Muscle of arm (tissue), 1 donor: ENCODE measurements at regions not wholly inside any gene's neighbourhood (a gene's known extent, or its start where the extent isn't known, plus 50 kb on each side); places are given as distances from the start of the nearest gene placed in this dataset.

Experiments
- DNase-seq: peaks from one replicate; pipeline ENCODE4 v3.0.0-alpha.2; 2013

DNA sequence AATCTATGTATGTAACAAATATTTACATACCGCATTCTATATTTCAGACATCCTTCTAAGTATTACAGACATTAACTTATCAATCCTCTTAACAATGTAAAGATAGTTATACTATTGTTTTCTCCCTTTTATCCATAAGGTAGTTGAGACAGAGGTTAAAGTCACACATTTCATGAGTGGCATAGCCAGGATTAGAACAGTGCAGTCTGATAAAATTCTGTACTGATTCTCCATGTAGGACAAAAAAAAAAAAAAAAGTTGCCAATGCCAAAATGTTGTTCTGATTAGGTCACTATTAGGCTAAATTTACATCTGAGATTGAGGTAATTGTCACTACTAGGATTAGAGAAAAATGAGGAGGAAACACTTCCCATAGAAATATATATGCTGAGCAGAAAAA is 629.2 kb downstream of the OTOL1 start:
- no peak for DNase-seq

DNA sequence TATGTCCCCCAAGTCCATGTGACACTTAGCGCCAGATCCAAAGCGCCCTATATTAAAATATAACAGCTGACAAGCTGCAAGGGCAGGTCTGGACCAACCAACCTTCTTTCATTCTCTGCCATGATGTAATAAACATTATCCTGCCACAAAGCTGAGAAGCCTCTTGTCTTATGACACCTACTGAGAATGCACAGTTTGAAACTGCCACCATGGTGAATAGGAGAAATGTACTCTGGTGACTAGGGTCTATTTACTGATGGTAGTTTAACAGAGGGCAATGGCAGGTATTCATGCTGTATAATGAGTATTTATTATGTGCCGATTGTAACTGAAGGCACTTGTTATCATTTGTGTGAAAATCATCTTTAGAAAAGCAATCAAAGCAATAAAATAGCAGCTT is 634.0 kb downstream of the OTOL1 start:
- DNase-seq: no peak

DNA sequence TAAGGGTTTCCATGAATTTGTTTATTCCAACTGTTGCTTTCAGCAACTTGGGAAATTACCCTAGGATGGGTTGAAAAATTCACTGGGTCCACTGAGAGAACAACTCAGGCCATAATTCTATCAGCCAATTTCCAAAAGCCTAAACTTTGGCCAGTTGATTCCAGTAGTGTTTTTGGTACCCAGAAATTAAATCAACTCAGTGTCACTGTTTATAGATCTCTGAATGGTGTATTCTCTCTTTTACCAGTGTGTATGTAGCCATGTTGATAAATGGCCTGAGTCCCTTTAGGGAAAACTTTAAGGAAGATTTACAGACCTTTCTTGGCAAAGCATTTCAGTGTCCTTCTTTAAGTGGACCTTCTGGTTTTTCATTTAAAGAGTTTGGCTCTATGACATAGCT is 636.4 kb downstream of the OTOL1 start:
- no peak for DNase-seq

DNA sequence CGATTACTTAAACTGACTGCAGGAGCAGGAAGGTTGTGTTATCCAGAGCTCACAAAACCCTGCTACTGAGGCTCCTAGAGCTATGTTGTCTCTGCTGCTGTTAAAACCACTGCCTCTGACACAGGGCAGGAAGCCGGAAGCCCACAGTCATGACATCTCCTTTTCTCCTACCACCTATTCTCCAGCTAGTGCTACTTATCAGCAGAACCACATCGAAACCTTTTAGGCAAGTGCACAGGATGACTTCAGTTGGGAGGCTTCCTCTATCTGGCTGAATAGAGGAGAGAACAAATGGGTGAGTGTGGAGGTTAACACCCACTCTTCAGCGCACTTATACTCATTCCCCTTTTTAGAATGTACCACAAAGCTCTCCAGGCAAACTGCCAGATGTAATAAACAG is 638.0 kb downstream of the OTOL1 start:
- no peak for DNase-seq

DNA sequence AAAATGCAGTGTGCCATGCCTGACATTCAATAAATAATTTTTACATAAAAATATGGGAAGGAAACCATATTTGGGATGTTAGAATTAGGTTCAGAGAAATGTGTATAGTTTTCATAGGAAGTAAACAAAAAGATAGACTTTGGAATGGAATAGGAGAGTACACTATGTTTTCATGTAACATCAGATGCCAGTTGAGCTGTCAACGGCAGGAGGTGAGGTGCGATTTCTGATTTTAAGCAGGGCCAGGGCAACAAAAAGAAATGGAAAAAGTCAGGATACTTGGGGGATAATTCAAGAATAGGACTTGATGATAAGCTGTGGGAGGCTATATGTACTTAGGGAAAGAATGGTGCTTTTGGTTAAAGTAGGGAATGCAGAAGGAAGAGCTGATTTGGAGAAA is 639.5 kb downstream of the OTOL1 start:
- no peak for DNase-seq

DNA sequence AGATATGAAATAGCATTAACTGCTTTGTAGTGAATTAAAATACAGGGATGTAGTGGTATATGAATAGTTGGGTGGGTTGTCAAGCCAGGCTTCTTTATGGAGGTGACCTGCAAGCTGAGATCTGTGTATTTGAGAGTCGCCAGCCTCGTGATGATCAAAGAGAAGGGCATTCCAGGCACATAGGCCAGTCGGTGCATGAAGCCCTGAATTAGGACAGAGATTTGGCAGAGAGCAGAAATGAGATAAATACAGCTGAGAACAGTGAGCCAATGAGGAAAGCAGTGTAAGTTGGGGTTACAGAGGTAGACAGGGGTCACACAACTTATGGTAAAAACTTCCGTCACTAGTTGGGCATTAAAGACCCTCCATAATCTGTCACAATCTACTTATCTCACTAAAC is 641.9 kb downstream of the OTOL1 start:
- no peak for DNase-seq

DNA sequence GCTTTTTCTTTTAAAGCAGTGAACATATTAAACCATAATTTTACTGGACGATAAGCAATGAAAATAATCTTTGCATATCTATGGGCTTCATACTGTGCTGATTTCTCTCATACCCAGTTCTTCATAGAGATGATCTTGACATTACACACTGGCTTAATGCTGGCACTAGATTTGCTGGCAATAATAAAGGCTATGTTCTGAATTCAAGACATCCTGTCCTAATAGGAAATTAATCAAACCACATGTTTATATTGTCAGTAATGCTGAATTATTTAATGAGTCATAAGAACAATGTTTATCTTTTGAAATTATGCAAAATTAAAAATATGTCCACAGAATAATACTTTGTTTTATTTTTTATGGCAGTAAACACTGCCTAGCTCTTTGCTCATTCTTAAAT is 643.2 kb downstream of the OTOL1 start:
- no peak for DNase-seq

DNA sequence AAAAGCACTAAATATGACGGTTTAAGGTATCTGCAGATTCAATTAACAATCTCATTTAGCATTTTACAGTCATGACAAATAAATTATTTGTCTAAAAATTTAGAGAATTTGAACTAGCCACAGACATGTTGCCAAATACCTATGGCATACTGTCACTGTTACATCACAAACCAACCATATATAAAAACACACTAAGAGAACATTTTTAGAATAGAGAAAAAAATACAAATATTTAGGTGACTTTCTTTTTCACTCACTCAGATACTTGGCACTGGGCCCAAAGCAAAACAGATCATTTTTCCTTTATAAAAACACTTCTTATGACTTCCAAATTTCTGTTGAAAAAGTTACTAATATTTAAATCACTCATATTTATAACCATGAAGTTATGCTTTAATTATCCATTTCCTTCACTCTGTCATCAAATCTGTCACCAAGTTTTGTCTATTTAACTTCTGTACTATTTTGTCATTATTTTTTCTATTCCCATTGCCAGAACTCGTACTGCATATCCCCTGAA is 644.7 kb downstream of the OTOL1 start:
- DNase-seq: peak; percentile 64

DNA sequence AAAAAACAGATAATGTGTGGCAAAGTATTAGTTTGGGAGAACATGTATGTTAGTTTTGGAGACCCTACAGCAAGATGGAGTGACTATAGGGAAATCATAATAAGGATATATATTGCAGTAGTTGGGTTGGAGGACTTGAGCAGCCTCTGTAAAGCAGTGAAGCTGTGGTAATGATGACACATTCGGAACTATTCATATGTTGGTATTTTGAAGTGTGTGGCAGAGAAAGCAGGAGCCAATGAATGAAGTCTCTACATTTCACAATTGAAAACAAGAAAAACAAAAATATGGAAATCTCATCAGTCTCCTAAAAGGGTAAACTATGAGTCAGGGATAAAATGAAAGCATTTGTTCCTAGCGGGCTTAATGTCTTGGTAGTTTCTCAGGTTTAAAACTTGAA is 645.9 kb downstream of the OTOL1 start:
- no peak for DNase-seq

DNA sequence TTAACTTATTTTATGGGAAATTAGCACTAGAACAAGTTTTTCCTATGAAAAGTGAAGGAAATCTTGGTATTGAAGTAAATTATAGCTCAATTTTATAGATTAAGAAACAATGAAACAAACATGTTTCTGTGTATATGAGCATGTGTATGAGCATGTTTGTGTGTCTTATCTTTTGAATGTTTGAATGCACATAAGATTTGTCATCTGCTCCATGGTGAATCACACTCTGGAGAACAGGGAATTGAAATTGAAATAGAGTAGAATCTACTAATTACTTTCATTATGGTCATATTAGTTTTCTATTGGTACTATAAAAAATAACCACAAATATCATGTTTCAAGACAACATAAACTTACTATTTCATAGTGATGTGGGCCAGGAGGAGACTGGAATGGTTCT is 646.6 kb downstream of the OTOL1 start:
- DNase-seq: no peak

DNA sequence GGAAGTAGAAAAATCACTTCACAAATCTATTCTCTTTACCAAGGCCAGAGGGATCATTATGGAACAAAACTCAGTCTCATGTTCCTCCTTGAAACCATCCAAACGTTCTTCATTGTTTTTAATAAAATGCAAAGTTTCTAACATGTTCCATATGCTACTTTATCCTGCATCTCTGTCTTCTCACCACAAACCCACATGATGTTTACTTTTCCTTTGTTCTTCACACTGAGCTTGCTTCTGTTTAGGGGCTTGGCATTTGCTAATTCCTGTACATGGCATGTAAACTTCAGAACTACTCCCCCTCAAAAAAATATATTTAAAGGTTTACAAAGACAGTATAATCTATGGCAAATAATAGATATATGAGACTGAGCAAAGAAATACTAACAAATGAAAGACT is 651.4 kb downstream of the OTOL1 start:
- no peak for DNase-seq

DNA sequence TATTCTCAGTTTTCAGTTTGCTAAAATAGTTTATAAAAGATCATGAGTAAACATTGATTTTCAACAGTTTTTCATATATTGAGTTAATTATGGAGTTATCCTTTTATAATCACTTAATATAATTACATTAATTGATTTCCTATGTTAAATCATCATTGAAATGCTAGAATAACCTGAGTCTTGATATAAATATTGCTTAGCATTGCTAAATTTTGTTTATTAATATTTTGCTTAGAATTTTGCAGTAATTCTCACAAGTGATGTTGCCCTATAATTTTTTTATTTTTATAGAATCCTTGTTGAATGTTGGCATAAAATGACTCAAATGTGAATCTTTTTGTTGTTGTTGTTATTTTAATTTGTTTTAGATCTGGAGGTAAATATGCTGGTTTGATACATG is 654.2 kb downstream of the OTOL1 start:
- no peak for DNase-seq

DNA sequence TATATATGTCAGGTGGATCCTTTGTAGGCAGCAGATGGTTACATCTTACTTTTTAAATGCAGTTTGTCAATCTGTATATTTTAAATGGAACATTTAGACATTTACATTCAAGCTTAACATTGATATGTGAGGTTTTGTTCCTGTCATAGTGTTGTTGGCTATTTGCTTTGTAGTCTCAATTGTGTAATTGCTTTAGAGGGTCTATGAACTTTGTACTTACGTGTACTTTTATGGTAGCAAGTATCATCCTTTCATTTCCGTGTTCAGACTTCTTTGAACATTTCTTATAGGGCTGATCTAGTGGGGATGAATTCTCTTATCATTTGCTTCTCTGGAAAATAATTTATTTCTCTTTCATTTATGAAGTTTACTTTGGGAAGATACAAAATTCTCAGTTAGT is 656.0 kb downstream of the OTOL1 start:
- no peak for DNase-seq

DNA sequence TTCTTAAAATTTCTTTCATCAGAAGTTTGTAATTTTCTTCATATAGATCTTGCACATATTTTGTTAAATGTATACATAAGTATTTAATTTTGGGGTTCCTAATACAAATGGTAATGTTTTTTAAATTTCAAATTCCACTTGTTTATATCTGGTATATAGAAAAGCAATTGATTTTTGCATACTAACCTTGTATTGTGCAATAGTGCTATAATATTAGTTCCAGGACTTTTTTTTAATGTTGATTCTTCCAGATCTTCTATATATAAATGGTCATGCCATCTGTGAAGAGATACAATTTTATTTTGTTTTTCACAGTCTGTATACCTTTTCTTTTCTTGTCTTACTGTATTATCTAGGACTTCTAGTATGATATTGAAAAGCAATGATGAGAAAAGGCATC is 665.0 kb downstream of the OTOL1 start:
- DNase-seq: no peak

DNA sequence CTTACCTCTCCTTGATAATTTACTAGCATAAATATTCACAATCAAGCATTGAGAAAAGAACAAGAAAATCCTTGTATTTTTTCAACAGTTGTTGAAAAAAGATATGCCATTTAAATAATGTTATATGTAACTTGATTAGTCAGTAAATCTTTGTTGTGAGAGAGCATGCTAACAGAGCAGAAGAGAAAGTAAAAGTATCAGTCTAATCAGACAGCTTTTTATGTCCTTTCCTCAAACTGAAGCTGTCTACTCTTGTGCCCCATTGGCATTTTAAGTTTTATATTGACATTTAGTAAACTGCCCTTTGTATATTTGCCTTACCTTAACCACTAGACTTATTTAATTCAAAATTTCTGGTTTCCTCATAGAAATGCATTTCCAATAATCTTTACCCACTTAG is 668.7 kb downstream of the OTOL1 start:
- DNase-seq: no peak

DNA sequence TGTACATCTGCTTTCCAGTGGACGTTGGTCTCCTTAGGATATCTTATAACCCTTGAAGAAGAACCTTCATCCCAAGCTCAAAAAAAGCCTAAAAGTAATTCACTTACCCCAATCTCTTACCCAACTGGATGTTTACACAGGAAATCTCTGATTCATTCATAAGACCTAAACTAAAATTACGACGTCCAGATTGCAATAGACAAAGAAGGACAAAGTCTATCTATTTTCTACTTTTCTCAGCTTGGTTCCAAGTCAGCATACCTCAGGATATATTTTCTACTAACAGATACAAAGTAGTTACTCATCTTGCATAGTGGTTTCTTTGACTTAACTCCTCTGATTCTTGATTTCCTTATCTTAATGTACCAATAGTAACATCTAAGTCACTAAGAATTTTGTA is 669.9 kb downstream of the OTOL1 start:
- no peak for DNase-seq

DNA sequence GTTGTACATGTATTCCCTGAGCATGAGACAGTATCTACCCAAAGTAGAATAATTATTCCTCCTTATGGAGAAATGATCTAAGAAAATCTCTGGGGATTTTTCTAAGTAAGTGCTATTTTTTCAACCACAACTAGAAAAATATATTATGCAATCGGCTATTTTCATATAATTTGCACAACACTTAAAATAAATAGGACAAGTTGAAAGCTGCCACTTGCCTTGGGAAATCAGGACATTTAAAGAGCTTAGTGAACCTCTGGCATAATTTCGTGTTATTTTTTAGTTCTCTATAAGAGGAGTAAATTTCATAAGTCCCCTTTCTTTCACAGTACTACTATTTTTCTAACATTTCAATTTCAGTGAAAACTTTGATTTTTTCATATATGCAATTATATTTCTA is 672.1 kb downstream of the OTOL1 start:
- no peak for DNase-seq

DNA sequence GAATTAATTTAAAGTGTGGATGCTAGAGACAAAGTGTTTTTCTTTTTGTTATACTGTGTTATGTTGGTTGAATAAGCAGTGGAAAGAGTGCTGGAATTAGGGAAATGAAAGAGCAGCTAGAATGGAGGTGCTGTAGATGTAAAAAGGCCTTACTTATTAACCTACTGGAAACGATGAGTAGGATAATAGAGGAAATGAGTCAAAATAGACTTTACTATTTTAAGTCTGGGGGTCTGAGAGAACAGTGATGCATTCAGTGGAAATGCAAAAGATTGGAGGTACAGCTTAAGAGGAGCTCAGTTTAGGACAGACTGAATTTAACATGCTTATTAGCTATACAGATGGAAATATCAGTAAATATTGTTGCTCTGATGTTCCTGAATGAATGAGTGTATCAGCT is 674.0 kb downstream of the OTOL1 start:
- no peak for DNase-seq

DNA sequence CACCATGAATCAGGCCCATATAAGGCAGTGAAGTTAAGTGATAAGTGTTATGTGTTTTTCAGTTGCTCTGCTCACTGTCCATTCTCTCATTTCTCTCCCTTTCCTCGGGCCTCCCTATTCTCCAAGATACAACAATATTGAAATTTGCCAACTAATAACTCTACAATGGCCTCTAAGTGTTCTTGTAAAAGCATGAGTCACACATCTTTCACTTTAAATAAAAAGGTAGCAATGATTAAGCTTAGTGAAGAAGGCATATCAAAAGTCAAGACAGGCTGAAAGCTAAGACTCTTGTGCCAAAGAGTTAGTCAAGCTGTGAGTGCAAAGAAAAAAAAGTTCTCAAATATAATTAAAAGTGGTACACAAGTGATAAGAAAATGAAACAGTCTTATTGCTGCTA is 675.4 kb downstream of the OTOL1 start:
- DNase-seq: no peak

DNA sequence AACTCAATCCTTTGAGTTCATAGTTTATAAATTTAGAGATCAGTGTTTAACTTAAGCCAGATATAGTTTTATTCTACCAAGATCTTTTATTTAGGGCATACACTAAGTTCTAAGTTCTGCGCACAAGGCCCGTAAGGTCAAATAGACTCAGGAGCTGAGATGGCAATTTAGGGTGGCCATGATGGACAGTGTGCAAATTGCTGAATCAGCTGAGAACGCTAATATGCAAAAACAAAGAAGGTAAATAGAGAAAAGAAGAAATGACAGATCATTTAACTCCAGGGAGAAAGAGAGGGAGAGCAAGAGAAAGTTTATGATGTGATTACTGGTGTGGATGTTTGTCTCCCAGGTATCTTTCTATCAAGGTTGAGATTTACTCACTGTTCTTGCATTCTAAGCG is 678.5 kb downstream of the OTOL1 start:
- DNase-seq: no peak

DNA sequence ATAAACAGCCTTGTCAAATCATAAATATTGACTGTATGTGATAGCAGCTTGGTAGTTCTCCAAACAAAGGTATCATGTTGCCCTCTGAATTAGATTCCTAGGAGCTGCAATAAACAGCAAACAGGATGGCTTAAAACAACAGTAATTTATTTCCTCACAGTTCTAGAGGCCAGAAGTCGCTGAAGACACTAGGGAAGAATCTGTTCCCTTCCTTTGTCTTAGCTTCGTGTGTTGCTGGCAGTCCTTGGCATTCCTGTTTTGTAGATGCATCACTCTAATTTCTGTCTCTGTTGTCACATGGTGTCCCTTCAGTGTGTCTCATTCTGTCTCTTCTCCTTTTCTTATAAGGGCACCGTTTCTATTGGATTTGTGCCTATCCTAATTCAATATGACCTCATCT is 679.3 kb downstream of the OTOL1 start:
- DNase-seq: no peak

DNA sequence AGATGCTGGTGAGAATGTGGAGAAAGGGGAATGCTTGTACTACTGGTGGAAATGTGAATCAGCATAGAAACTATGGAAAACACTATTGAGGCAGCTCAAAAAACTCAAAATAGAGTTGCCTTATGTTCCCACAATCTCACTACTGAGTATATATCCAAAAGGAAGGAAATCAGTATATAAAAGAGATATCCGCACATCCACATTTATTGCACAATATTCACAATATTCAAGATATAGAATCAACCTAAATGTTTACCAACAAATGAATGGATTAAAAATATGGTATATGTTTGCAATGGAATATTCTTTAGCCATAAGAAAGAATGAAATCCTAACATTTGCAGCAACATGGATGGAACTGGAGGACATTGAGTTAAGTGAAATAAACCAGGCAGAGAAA is 686.8 kb downstream of the OTOL1 start:
- no peak for DNase-seq

DNA sequence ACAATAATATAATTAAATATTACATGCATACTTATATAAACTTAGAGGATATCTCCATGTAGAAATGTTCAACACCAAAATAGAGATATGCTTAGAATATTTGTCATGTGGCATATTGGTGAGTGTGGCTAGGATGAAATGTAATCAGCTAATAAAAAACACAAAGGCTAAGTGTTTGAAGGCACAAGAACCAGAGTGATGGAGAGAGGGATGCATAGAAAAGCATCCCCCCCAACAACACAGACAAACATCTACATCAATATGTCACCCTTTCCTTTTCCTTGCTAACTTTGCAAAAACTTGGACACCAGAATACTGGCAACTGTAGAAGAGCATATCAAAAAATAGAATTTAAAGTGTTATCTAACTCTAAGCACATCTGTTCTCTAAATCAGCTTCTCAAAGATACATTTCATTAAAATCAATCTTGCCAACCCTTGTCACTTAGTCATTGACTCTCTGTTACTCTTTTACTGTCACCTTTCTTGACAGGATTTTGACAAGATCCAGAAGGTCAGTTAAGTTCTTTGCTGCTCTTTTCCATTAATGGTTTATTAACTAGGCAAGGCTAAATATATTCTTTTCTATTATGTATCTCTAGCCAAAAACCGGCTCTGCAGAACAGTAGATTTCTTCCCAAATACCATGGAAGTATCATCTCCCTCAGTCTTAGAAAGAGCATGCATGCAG is 695.9 kb downstream of the OTOL1 start:
- peak; percentile 5 for DNase-seq
